GM19025 (cell line): ENCODE measurements at regions not wholly inside any gene's neighbourhood (a gene's known extent, or its start where the extent isn't known, plus 50 kb on each side); places are given as distances from the start of the nearest gene placed in this dataset.

Experiments
- ATAC-seq: cut with Tn5 transposase; IDR thresholded peaks from one replicate; pipeline ENCODE4 v1.9.1; 2021; ENCODE audit warnings: mild to moderate bottlenecking, low read depth, moderate library complexity; ENCODE audit not compliant: unreplicated experiment

DNA sequence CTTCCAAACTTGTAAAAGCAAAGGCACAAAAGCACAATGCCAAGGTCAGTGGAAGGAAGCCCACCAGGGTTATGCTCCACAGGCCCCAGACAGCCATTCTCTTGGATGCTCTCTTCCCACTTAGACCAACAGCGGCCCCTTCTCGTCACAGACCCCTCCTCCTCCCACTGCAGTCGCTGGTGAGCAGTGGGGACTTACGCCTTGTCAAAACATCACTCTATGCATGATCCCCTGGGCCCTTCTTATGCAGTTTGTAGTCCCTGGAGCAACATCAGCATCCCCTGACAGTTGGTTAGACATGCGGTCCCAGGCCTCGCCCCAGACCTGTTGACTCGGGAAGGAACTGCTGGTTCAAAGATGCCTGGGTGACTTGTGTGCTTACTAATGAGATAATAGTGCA is 376.0 kb upstream of the KLHL29 start:
- ATAC-seq: no peak

- ATAC-seq: no peak
Observed at GRCh38 chr2:23009545-23010149, 375.3 kb upstream of the KLHL29 start.

DNA sequence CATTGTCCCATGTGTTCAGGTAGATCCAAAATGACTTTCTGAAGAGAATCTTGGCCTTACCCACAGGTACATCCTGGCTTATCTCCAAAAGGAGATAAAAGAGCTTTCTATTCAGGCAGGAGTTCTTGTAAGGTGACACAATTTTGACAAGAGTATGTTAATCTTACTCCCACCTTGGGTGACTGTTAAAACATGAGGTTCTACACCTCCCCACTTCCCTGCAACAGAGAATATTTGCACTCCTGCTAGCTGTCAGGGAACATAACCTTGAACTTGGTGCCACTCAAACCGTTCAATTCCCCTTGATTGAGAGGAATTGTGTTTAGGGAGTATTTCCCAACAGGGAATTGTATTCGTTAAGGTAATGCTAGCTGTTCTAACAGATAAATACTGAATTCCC is 372.5 kb upstream of the KLHL29 start:
- ATAC-seq: no peak

DNA sequence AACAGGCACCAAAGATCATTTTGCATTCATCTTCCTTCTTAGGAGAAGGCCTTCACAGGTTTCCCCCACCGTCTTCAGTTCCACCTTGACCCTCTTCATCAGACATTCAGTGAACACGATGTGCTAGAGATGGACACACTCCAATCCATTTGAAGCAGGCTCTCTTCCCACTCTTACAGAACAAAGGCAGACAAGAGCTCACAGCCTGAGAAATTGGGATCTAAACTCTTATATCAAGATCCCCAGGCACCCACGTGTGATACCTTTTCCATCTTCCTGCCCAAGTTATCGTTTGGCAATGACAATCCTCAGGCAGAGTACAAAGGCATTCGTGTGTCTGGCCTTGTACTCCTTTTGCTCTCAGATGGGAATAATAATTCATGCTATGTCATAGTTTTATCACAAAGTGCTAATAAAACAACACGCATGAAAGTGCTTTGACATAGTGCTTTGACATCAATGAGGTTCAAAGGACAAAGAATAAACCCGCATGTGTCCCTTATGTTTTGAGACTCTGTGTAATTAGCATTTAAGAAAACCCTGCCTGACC is 369.3 kb upstream of the KLHL29 start:
- ATAC-seq: no peak

DNA sequence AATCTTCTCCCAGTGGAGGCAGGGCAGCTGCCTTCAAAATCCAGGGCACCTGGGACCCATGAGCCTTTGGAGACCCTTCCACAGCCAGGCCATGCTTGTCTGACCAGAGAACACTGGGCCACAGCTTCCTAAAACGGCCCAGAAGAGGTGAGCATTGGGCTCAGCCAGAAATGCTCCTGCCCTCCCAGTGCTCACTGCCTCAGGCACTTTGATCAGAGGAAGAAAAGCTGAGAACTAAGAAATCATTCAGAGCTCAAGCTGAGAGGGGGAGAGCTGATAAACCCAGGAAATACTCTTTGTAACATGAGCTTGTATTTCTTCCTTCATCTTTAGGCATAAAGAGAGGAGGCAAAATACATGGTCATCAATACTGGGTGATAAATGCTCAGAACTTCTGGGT is 365.5 kb upstream of the KLHL29 start:
- no peak for ATAC-seq

DNA sequence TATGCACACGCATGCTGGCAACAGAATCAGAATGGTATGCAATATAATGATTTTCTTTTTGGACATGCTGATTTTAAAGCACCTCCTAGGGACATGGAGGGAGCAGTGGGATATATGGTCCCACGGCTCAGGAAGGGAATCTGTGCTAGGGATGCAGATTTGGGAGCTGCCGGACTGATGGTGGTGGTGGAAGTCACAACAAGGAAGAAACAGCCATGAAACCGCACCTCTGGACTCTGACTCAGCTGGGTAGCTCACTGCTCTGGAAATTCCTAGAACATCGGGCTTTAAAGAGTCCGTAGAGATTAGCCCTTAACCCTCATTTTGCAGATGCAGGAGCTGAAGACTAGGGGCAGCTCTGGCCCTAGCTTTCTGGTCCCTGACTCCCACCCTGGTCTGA is 364.3 kb upstream of the KLHL29 start:
- ATAC-seq: no peak

DNA sequence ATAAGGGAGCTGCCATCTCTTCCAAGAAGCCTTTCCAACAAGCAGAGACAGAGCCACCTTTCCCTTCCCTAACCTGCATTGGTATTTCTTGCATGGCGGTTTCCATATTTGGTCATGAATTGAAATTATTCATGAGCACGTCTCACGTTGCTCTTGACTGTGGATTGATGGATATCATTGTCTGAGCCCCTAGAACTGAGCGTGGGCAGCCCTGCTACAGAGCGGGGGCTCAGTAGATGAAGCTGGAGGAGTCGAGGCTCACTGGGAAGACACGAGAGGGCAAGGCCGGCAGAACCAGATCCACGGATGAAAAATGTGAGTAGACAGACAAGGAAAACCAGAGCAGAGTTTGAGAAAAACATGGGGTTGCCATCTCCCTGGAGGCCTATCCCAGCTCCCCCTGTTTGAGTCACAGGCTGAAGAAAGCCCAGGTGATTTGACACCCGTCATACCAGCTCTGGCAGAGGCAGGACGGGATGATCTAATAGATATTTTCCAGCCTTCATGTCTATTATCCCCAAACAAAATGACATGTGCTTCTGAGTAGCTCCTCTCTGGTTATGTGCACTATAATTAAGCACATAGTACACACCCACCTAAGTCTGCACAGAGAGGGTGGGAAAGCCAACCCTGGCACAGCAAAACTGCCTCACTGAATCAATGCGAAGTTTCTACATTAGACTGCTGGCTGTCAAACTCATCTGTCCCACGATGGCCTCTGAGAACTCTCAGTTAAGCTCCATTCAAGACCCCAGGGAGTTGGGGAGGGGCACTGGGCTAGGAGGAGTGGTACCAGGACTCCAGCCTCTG is 363.5 kb upstream of the KLHL29 start:
- no peak for ATAC-seq

DNA sequence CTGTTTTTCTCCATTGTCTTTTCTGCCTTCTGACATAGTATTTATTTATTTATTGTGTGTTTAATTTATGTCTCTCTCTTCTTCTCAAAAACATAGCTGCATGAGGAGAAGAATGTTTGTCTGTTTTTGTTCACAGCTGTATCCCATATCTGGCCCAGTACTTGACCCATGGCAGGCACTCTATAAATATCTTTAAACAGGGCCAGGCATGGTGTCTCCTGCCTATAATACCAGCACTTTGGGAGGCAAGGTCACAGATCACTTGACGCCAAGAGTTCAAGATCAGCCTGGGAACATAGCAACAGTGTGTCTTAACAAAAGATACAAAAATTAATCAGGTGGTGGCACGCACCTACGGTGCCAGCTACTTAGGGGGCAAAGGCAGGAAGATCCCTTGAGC is 361.3 kb upstream of the KLHL29 start:
- no peak for ATAC-seq

DNA sequence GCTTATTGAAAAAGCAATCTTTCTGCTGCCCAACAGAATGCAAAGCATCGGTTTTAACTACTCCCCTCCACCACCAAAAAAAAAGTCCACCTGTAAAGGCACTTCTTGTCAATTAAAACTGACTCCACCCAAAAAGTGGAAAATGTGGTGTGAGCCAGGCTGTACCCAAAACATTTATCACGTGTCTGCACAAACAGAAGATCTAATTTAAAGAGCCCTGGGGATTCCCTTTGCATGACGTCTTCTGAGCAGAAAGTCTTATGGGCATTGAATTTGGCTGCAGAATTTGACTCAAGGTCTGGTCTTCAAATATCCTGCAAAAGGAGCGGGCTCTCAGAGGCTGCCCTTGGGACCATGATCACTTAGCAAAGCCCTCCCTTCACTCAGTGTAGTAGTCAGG is 358.3 kb upstream of the KLHL29 start:
- ATAC-seq: no peak

DNA sequence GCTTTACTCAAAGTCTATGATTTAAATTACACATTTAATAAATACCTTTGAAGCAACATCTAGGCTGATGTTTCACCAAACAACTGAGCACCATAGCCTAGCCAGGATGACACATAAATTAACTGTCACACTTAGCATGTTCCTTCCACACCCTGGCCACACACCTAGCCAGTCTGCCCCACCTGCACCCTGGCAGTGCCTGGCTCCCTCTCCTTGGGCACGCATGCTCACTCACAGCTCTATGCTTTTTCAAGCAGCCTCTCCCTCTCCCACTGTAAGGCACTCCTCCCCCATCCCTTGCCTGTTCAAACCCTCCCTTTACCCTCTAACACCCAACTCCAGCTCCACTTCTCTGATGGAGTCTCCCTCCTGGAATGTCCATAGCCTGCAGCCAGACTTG is 357.6 kb upstream of the KLHL29 start:
- ATAC-seq: no peak

DNA sequence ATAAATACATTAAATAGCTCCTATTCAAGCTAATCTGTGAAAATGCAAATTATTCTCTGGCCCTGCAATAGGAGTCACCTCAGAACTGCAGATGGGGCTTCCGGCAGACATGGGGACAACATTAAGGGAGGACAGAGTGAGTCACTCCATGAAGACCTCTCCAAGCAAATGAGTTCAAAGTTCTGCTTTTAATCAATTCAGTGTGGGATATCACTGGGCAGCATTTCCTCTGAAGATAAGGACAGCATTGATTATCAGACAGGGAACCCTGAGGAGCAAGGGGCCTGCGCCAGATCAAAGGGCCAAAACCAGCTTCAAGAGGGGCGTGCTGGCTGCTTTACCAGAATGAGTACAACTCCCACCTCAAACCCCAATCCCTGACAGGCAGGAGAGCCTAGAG is 356.9 kb upstream of the KLHL29 start:
- ATAC-seq: no peak

GRCh38 chr2:23029111-23029510 is 355.9 kb upstream of the KLHL29 start:
- no peak for ATAC-seq

GRCh38 chr2:23029951-23030350 is 355.0 kb upstream of the KLHL29 start:
- ATAC-seq: no peak

GRCh38 chr2:23034996-23035395 is 350.0 kb upstream of the KLHL29 start:
- no peak for ATAC-seq

DNA sequence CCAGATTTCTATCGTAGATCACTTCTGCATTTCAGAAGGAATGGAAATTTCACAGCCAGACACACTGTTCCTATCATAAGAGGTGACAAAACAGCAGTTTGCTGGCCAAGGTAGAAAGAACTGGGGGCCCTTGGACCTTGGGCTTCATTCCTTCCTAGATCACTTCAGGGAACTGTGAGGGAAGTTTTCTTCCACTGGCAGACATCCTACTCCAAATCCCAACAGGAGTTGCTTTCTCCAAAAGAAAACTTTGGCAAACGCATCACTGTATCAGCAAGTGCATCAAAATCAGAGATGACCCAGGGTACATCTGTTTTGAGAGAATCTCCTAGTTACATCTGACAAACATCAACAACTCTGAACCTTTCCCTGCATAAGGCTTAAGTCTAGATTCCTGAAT is 348.4 kb upstream of the KLHL29 start:
- ATAC-seq: no peak

DNA sequence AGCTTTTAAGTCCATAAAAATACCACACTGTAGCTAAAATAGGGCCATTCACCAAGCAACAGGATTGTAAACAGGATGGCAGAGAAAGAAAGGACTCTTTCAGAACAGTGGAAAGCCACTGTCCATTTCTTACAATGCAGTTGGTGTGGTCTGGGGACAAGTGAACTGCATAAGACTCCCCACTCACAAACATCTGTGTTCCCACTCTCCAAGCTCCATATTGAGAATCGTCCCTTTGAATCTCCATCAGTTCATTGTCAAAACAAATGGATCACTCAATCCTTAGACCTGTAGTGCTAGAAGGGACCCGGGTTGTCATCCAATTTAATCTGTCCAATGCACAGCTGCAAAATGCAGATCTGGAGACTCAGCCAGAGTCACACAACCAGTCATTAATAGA is 347.4 kb upstream of the KLHL29 start:
- ATAC-seq: no peak

DNA sequence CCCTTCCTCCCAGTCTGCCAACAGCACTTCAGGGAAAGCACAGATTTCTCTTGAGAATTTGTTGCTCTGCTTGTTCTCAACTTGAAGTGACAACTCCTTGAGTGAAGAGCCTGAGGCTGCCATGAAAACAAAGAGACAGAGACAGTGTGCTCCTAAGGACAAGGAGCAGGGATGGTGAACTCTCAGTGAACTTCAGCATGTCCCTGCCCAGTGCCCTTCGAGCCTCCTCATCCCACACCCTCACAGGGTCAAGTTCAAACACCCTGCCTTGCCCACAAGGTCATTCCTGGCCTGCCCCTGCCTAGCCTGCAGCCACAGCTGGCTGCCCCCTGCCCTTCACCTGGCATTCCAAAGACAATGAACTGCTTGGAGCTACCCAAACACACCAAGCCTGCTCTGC is 343.5 kb upstream of the KLHL29 start:
- no peak for ATAC-seq

GRCh38 chr2:23042216-23042906 is 342.6 kb upstream of the KLHL29 start:
- ATAC-seq: no peak

- ATAC-seq: no peak
Observed at GRCh38 chr2:23050388-23050787, 334.6 kb upstream of the KLHL29 start.

DNA sequence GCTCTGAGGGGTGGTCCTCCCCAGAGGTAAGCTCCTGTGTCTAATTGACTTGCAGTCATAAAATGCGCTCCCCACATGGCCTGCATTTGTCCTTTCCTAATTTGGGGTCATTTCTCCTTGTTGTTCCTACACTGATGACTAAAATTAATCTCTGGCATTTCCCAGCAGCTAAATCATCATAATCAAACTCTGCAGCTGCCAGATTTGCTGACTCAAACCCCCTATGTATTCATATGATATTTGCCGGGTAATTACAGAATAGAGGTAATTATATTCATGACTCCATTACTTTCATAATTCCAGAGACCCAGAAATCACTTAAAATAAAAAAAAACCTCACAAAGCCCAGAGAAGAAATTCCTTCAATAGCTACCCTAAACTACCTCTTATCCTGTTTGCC is 331.4 kb upstream of the KLHL29 start:
- no peak for ATAC-seq

- no peak for ATAC-seq
Observed at GRCh38 chr2:23055251-23055650, 329.7 kb upstream of the KLHL29 start.
